ENCODE measurements at regions not wholly inside any gene's neighbourhood (a gene's known extent, or its start where the extent isn't known, plus 50 kb on each side); places are given as distances from the start of the nearest gene placed in this dataset.

- CTCF ChIA-PET: no interaction called here
- Histone ChIP-seq H3K4me3 (no peak overlapping the region), H3K27me3 (replicated peaks in 1 of 2; ENCODE audit: control insufficient read depth in 2 of 2, insufficient read depth in 2 of 2, low read length in 1 of 2) (no peaks in the 10 kb centered on the region), H3K36me3 (ENCODE audit: control insufficient read depth in 2 of 2, insufficient read depth in 2 of 2, low read length in 1 of 2) (no peaks in the 10 kb centered on the region), H3K4me2 (ENCODE audit: control insufficient read depth, insufficient read depth) (no peak overlapping the region), H3K9me3 (replicated peaks; ENCODE audit: control insufficient read depth, insufficient read depth, low read length) (no peaks in the 10 kb centered on the region), H3K27ac (ENCODE audit: control insufficient read depth, insufficient read depth) (no peak overlapping the region), H3K79me2 (ENCODE audit: control insufficient read depth, insufficient read depth, low read length) (no peaks in the 10 kb centered on the region), H2AFZ (ENCODE audit: control insufficient read depth, low read depth, low read length) (no peak overlapping the region), H3K9ac (ENCODE audit: control insufficient read depth, insufficient read depth, low read length) (no peak overlapping the region), H4K20me1 (ENCODE audit: control insufficient read depth, insufficient read depth) (no peaks in the 10 kb centered on the region), H3K4me1 (ENCODE audit: control insufficient read depth, insufficient read depth, low read length) (no peaks in the 10 kb centered on the region)
- no peak for DNase-seq (ENCODE audit: low read depth, low spot score)
- intact Hi-C loops (cut with micrococcal nuclease; ENCODE audit: unreplicated experiment) (no loop called here), in situ Hi-C loops (cut with MboI) (no loop called here)
- no TSS peak for BruUV-seq (replicated peaks)
- POLR2A ChIA-PET: no interaction called here
- RAD21 ChIA-PET (ENCODE audit: unreplicated experiment): no interaction called here
- FAIRE-seq: no peak
- WGBS (ENCODE audit: insufficient coverage, insufficient replicate concordance, low lambda C conversion rate, missing lambda C conversion rate): 37% methylated on average over 4 of the region's 4 CpGs
- SMC1A ChIA-PET (ENCODE audit: uncharacterized antibody, unreplicated experiment): no interaction called here
- ATAC-seq: no peak
- TF ChIP-seq ESRRA (IDR thresholded peaks at IDR 0.05; ENCODE audit: low read length): no peak
- no peak for TF ChIP-seq RB1 (IDR thresholded peaks at IDR 0.05; ENCODE audit: borderline replicate concordance)
- TF ChIP-seq, protein P1, sequence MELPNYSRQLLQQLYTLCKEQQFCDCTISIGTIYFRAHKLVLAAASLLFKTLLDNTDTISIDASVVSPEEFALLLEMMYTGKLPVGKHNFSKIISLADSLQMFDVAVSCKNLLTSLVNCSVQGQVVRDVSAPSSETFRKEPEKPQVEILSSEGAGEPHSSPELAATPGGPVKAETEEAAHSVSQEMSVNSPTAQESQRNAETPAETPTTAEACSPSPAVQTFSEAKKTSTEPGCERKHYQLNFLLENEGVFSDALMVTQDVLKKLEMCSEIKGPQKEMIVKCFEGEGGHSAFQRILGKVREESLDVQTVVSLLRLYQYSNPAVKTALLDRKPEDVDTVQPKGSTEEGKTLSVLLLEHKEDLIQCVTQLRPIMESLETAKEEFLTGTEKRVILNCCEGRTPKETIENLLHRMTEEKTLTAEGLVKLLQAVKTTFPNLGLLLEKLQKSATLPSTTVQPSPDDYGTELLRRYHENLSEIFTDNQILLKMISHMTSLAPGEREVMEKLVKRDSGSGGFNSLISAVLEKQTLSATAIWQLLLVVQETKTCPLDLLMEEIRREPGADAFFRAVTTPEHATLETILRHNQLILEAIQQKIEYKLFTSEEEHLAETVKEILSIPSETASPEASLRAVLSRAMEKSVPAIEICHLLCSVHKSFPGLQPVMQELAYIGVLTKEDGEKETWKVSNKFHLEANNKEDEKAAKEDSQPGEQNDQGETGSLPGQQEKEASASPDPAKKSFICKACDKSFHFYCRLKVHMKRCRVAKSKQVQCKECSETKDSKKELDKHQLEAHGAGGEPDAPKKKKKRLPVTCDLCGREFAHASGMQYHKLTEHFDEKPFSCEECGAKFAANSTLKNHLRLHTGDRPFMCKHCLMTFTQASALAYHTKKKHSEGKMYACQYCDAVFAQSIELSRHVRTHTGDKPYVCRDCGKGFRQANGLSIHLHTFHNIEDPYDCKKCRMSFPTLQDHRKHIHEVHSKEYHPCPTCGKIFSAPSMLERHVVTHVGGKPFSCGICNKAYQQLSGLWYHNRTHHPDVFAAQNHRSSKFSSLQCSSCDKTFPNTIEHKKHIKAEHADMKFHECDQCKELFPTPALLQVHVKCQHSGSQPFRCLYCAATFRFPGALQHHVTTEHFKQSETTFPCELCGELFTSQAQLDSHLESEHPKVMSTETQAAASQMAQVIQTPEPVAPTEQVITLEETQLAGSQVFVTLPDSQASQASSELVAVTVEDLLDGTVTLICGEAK (IDR thresholded peaks at IDR 0.05; ENCODE audit: borderline replicate concordance): no peak
- TF ChIP-seq SP1 (IDR thresholded peaks at IDR 0.05; ENCODE audit: low read depth, low read length): no peak
- no peak for TF ChIP-seq ZNF24 (IDR thresholded peaks at IDR 0.05)
- TF ChIP-seq, protein P2, sequence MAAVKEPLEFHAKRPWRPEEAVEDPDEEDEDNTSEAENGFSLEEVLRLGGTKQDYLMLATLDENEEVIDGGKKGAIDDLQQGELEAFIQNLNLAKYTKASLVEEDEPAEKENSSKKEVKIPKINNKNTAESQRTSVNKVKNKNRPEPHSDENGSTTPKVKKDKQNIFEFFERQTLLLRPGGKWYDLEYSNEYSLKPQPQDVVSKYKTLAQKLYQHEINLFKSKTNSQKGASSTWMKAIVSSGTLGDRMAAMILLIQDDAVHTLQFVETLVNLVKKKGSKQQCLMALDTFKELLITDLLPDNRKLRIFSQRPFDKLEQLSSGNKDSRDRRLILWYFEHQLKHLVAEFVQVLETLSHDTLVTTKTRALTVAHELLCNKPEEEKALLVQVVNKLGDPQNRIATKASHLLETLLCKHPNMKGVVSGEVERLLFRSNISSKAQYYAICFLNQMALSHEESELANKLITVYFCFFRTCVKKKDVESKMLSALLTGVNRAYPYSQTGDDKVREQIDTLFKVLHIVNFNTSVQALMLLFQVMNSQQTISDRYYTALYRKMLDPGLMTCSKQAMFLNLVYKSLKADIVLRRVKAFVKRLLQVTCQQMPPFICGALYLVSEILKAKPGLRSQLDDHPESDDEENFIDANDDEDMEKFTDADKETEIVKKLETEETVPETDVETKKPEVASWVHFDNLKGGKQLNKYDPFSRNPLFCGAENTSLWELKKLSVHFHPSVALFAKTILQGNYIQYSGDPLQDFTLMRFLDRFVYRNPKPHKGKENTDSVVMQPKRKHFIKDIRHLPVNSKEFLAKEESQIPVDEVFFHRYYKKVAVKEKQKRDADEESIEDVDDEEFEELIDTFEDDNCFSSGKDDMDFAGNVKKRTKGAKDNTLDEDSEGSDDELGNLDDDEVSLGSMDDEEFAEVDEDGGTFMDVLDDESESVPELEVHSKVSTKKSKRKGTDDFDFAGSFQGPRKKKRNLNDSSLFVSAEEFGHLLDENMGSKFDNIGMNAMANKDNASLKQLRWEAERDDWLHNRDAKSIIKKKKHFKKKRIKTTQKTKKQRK (IDR thresholded peaks at IDR 0.05; ENCODE audit: low read depth, low read length): no peak
- TF ChIP-seq BACH1 (IDR thresholded peaks at IDR 0.05; ENCODE audit: borderline replicate concordance): no peak
- TF ChIP-seq ASH2L (IDR thresholded peaks at IDR 0.05; ENCODE audit: borderline replicate concordance, low read depth): no peak
- TF ChIP-seq, protein P3, sequence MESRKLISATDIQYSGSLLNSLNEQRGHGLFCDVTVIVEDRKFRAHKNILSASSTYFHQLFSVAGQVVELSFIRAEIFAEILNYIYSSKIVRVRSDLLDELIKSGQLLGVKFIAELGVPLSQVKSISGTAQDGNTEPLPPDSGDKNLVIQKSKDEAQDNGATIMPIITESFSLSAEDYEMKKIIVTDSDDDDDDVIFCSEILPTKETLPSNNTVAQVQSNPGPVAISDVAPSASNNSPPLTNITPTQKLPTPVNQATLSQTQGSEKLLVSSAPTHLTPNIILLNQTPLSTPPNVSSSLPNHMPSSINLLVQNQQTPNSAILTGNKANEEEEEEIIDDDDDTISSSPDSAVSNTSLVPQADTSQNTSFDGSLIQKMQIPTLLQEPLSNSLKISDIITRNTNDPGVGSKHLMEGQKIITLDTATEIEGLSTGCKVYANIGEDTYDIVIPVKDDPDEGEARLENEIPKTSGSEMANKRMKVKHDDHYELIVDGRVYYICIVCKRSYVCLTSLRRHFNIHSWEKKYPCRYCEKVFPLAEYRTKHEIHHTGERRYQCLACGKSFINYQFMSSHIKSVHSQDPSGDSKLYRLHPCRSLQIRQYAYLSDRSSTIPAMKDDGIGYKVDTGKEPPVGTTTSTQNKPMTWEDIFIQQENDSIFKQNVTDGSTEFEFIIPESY (IDR thresholded peaks at IDR 0.05): no peak
- TF ChIP-seq FOS (IDR thresholded peaks at IDR 0.05; ENCODE audit: borderline replicate concordance, extremely low read depth, insufficient read length): no peak
- TF ChIP-seq IRF4 (IDR thresholded peaks at IDR 0.05; ENCODE audit: low read depth, low read length): no peak
- TF ChIP-seq CBX5 (IDR thresholded peaks at IDR 0.05; ENCODE audit: low read depth): no peak
- TF ChIP-seq NFIC (IDR thresholded peaks at IDR 0.05; ENCODE audit: low read depth, low read length): no peak
- TF ChIP-seq MLLT1 (IDR thresholded peaks at IDR 0.05): no peak
Measured at GRCh38 chr2:114389021-114389420, 53.4 kb upstream of the DPP10 start.
